ENCODE measurements at regions not wholly inside any gene's neighbourhood (a gene's known extent, or its start where the extent isn't known, plus 50 kb on each side); places are given as distances from the start of the nearest gene placed in this dataset.

- TF ChIP-seq CTCF (IDR thresholded peaks at IDR 0.05; ENCODE audit: low read depth, low read length) (no peak), EZH2phosphoT487 (IDR thresholded peaks at IDR 0.05; ENCODE audit: low read depth) (no peak)
Measured at GRCh38 chrX:22712942-22713341, 286.8 kb upstream of the DDX53 start.
